Activated CD8-positive, alpha-beta memory T cell treated with anti-CD3 and anti-CD28 coated beads, Interleukin-2, amount 50 U/mL, for 48 hours (primary cell): ENCODE measurements at regions not wholly inside any gene's neighbourhood (a gene's known extent, or its start where the extent isn't known, plus 50 kb on each side); places are given as distances from the start of the nearest gene placed in this dataset.

Experiments used
- DNase-seq: peaks from one replicate; pipeline ENCODE4 v3.0.0-alpha.2; 2020

DNA sequence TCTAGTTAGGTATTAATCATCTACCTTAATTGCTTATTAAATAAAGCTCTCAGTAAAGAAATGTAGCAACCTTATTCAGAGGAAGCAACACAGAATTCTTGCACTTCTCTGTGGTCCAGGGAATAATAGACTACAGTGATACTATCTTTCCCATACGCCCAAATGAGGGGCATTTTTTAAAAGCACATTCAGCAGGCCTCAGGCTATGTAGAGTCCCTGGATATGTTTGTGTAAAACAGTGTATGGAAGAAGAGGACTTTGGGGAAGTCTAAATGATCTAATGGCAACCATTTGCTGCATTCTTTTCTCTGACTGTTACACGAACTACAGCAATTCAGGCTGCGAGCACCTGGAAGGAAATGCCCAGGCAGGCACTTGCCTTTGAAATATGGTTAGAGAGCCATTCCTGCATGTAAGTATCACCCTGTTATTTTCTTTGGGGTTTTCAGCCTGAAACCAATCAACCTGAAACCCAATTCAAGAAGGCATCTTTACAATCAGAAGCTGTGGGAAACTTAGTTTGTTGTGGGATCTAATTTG lies 1814.7 kb upstream of the CELF4 start:
- DNase-seq, result no peak

GRCh38 chr18:39375066-39375465 lies 1809.5 kb upstream of the CELF4 start:
- DNase-seq, result no peak

DNA sequence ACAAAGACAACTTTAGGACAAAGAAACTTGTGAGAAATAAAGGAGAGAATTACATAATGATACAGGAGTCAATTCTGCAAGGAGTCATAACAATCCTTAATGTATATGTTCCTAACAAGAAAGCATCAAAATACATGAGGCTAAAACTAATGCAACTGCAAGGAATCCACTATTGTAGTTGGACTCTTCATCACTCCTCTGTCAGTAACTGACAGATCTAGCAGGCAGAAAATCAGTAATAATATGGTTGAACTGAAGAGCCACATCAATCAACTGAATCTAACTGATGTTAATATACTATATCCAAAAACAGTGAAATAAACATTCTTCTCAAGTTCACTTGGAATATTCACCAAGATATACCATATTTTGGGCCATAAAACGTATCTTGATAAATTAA lies 1806.4 kb upstream of the CELF4 start:
- DNase-seq, result no peak

GRCh38 chr18:39366656-39367055 lies 1801.1 kb upstream of the CELF4 start:
- no peak for DNase-seq

GRCh38 chr18:39365836-39366485 lies 1800.4 kb upstream of the CELF4 start:
- no peak for DNase-seq

DNA sequence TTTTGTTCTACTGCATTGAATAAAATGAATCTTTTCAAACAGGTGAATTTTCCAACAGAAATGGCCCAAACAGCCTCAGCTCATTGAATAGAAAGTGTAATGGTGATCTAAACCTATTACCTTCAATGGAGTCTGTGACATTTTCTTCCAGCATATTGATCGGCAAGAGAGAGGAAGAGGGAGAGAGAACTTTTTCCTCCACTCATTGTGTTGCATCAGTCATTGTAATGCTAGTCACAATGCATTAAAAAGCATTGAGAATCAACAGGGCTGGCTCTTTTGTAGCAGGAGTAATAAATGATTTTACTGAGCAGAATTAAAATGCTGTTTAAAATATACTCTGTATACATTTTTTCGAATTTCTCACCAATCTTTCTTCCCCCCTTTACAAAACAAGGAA lies 1794.5 kb upstream of the CELF4 start:
- no peak for DNase-seq

- DNase-seq, result no peak
These were observed 1794.0 kb upstream of the CELF4 start for GRCh38 chr18:39359636-39360035.

- no peak for DNase-seq
These were observed 1785.3 kb upstream of the CELF4 start for GRCh38 chr18:39350945-39351344.

DNA sequence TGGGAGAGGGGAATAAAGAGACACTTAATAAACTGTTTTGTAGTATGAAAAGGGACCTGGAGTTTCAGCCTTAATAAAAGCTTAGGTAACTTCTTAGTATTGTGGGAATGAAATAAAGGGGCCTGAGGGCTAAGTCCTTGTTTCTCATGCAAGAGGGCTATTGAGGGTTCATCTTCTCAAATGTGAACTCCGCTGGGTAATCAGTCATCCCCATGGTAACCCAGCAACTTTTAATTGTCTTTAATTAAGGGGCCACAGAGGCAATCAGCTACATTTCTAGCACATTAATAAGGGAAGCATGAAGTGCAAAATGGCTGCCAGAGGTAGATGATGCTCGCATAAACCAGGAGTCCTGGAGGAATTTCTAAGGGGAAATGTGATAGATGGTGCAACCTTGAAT lies 1784.2 kb upstream of the CELF4 start:
- no peak for DNase-seq

GRCh38 chr18:39348757-39349156 lies 1783.2 kb upstream of the CELF4 start:
- no peak for DNase-seq

DNA sequence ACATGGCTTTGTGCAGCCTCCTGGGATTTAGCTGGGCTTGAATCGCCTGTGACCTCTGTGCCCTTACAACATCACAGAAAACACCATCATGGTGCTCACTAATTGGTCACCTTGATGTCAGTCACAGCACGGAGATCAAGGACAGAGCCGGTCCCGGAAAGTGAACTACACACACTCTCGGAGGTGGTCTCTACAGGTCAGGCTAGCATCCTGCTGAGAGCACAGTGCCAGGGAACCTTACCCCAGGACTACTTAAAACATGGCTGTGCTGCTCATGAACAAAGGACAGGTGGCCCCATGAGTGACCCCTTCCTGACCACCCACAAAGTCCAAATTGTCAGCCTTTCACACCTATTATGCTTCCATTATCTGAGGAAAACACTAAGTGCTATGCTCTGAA lies 1782.1 kb upstream of the CELF4 start:
- no peak for DNase-seq

DNA sequence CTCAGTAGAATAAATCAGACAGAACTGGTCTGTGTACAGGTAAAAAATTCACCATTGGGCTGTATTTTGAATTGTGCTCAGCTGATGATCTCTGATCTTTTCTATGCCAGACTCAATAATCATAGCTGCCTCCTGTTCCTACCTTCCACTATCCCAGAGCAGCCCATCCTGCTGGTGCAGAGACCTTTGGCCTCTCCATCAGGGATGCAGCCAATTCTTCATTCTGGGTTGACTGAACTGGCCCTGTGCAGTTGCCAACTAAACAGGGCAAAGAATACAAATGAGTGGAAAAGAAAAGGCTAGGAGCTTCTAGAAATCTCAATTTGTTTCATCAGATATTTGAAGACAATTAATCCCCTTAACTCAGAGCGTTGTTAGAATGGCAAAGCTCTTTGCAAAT lies 1781.3 kb upstream of the CELF4 start:
- no peak for DNase-seq

DNA sequence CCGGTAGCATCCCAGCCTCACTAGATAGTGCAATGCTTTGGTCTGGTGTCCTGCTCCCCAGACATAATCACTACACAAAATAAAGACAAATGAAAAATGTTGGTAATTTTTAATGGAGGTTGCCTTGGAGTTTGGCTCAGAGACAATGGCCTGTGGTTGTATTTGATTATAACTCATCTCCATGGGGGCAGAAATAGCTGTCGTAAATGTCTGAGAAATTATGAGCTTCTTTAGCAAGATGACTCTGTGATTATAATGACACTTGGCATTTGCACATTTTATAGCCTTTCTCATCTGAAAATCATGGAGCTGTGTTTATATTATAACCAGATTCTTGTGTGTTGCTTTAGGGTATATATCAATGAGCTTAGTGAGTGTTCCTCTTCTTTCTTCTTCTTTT lies 1779.7 kb upstream of the CELF4 start:
- DNase-seq, result no peak

DNA sequence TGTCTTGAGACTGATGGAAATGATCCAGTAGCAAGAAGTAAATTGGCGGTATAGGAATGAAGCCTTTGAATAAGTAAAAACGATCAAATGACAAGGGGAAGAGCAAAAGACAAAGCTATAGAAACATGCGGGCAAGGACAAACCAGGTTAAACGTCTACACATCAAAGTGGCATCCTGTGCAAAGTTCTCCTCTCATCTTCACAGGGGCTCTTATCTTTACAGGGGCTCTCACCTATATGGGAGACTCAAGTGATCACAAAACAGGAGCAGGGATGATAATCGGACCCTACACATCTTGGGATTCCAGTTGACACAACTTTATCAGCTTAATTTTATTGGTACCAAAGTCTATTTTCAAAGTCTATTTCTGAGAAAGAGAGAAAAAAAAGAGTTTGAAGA lies 1778.9 kb upstream of the CELF4 start:
- DNase-seq, result no peak

GRCh38 chr18:39341129-39341528 lies 1775.5 kb upstream of the CELF4 start:
- no peak for DNase-seq

DNA sequence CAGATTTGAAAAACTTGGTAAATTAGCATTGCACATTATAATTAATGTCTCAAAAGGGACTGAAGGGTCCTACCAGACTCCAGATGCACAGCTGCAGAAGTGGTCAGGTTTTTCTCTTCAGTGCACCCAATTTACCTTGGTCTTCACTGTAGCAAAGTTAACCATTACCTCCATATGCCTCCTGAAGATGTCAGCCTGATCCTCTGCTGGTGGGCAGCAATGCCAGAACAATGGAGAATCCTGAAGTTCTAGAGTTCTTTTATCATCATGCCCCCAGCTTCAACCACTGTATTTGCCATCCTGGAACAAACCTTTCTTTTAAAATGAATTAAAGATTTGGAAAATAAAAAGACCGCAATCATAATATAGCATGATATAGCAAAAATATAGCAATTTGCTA lies 1774.8 kb upstream of the CELF4 start:
- no peak for DNase-seq

- no peak for DNase-seq
These were observed 1764.1 kb upstream of the CELF4 start for GRCh38 chr18:39329496-39330275.

DNA sequence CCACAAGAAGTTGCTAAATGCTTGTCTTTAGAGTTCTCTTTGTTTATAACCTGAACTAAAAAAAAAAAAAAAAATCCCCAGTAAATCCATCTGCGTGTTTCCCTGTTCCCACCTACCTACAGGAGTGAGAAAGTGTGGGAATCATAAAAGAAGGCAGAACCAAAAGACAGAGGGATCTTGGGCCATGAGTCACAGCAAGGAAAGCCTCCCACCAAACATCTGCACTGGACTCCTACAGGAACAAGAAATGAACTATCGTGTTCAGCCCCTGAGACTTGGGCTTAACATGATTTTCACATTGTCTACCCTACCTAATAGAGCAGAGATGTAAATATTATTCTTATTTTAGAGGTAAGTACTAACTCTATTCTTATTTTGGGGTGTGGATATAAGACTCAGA lies 1761.2 kb upstream of the CELF4 start:
- DNase-seq, result no peak

DNA sequence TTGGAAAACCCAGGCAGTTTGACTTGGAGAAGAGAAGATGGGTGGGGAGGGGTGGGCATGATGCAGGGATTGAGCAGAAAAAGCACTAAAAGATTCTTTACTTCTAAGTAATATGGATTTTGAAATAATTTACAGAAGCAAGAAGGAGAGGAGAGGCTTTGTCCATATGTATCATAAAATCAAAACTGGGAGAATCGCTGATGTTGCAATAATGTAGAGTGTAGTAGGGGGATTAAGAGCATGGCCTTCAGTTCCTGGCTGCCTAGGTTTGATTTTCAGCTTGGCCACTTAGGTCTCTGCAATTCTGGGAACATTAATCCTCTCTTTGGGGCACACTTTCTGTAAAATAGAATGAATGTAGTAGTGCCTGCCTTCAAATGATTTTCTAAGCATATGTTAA lies 1760.4 kb upstream of the CELF4 start:
- DNase-seq, result no peak

DNA sequence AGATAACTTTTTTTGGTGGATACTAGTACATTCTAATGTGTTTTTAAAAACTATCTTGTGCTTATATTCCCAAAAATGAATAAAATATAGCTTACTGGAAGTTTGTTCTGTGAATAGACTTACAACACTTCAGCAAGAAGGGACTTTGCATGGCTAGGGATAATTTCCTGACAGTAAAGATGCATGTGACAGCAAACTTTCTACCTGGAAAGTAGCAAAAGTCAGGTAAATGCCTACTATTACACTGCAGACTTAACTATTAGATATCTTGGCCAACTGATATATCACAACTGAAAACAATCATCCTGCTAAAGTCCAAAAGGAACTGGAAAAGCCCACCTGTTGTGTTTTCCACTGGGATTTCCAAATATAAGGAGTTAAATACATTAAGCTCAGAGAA lies 1753.5 kb upstream of the CELF4 start:
- no peak for DNase-seq

- no peak for DNase-seq
These were observed 1752.9 kb upstream of the CELF4 start for GRCh38 chr18:39318462-39318861.

- no peak for DNase-seq
These were observed 1752.4 kb upstream of the CELF4 start for GRCh38 chr18:39318008-39318407.

GRCh38 chr18:39314595-39314994 lies 1749.0 kb upstream of the CELF4 start:
- no peak for DNase-seq

DNA sequence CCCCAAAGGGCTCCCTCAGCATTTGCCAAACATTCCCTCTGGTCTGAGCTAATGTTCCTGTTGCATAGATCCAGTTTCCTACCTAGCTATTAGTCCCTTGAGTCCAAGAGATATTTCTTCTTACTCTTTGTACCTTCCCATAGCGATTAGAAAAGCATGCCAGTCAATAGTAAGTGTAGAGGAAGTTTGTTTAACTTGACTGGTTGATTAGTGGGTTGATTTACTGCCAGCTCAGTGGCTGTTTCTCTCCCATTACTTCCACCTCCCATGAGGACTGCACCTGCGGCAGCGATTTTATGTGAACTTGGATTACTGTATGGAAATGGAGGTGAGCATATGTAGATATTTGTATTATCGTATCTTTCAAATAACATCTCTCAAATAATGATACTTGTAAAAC lies 1748.4 kb upstream of the CELF4 start:
- DNase-seq, result no peak
